GM23248 (cell line): ENCODE measurements at regions not wholly inside any gene's neighbourhood (a gene's known extent, or its start where the extent isn't known, plus 50 kb on each side); places are given as distances from the start of the nearest gene placed in this dataset.
"Not testable (repeated sequence)": the region's sequence is repeated elsewhere in the genome, so short reads cannot be mapped to it uniquely, and the experiment has no call there.

ENCODE experiments used
- DNase-seq: peaks from one replicate; pipeline ENCODE4 v3.0.0-alpha.2; 2015
- H2AFZ ChIP-seq: fragments of 200-600 bp; sonication (generic); 2 replicates; pipeline ENCODE4 v1.6.1; 2016; ENCODE audit warnings: antibody characterized with exemption
- H3F3A ChIP-seq: fragments of 200-600 bp; sonication (generic); 2 replicates; pipeline ENCODE4 v1.6.1; 2016; ENCODE audit warnings: mild to moderate bottlenecking, antibody characterized with exemption, mixed run types; ENCODE audit not compliant: insufficient read depth
- H3K27ac ChIP-seq: fragments of 200-600 bp; sonication (generic); 2 replicates; pipeline ENCODE4 v1.5.1; 2016; ENCODE audit warnings: mild to moderate bottlenecking
- H3K27me3 ChIP-seq: fragments of 200-600 bp; sonication (generic); replicated peaks from 2 replicates; pipeline ENCODE4 v1.6.1; 2016; ENCODE audit warnings: mild to moderate bottlenecking; ENCODE audit not compliant: insufficient read depth
- H3K36me3 ChIP-seq: fragments of 200-600 bp; sonication (generic); 2 replicates; pipeline ENCODE4 v1.6.1; 2016; ENCODE audit warnings: low read depth, mild to moderate bottlenecking
- H3K4me1 ChIP-seq: fragments of 200-600 bp; sonication (generic); 2 replicates; pipeline ENCODE4 v1.6.1; 2016; ENCODE audit warnings: mild to moderate bottlenecking; ENCODE audit not compliant: insufficient read depth
- H3K4me2 ChIP-seq: fragments of 200-600 bp; sonication (generic); one replicate; pipeline ENCODE4 v1.6.1; 2016; ENCODE audit warnings: mild to moderate bottlenecking; ENCODE audit not compliant: unreplicated experiment
- H3K4me3 ChIP-seq: fragments of 200-600 bp; sonication (generic); 2 replicates; pipeline ENCODE4 v1.5.1; 2016; ENCODE audit warnings: mild to moderate bottlenecking
- H3K79me2 ChIP-seq: fragments of 200-600 bp; sonication (generic); 2 replicates; pipeline ENCODE4 v1.6.1; 2016; ENCODE audit warnings: mild to moderate bottlenecking; ENCODE audit not compliant: insufficient read depth
- H3K9ac ChIP-seq: fragments of 200-600 bp; sonication (generic); 2 replicates; pipeline ENCODE4 v1.6.1; 2016; ENCODE audit warnings: mild to moderate bottlenecking
- H3K9me2 ChIP-seq: fragments of 200-600 bp; sonication (generic); 2 replicates; pipeline ENCODE4 v1.6.1; 2016; ENCODE audit warnings: mixed run types, mild to moderate bottlenecking, moderate library complexity; ENCODE audit not compliant: insufficient read depth
- H3K9me3 ChIP-seq: fragments of 200-600 bp; sonication (generic); one replicate; pipeline ENCODE4 v1.6.1; 2017; ENCODE audit warnings: low read depth
- H4K20me1 ChIP-seq: fragments of 200-600 bp; sonication (generic); 2 replicates; pipeline ENCODE4 v1.6.0; 2016; ENCODE audit not compliant: insufficient read depth
- EZH2 ChIP-seq: fragments of 200-600 bp; sonication (generic); IDR thresholded peaks from 2 replicates; pipeline ENCODE4 v1.6.1; 2018; ENCODE audit warnings: antibody characterized with exemption, mild to moderate bottlenecking; ENCODE audit not compliant: insufficient read depth, poor library complexity, severe bottlenecking
- EZH2phosphoT487 ChIP-seq: fragments of 200-600 bp; sonication (generic); IDR thresholded peaks from 2 replicates; pipeline ENCODE4 v1.6.1; 2018; ENCODE audit warnings: antibody characterized with exemption, moderate library complexity, mild to moderate bottlenecking, low read depth; ENCODE audit not compliant: insufficient read depth
- WGBS, 2 experiments: methylation state at CpG; one replicate each; pipeline ENCODE4 v1.1.6; 2015 to 2017; ENCODE audit warnings: low lambda C conversion rate in 2 of 2, low coverage in 1 of 2; ENCODE audit errors: missing lambda C conversion rate in 2 of 2; 5-methylcytosine and 5-hydroxymethylcytosine counted together
- in situ Hi-C: fragments of 300-500 bp; cut with MboI; formaldehyde crosslinking; loops from 2 replicates; pipeline ENCODE4 v1.15.0; 2020

- Histone ChIP-seq H3K27ac (no peak overlapping the region), H3K4me1 (no peaks in the 10 kb centered on the region), H2AFZ (no peak overlapping the region), H3K9me3 (no peaks in the 10 kb centered on the region), H3K36me3 (no peaks in the 10 kb centered on the region), H3K27me3 (no peaks in the 10 kb centered on the region), H3K4me2 (no peak overlapping the region), H3K9ac (no peak overlapping the region), H4K20me1 (no peaks in the 10 kb centered on the region), H3K4me3 (no peak overlapping the region), H3K79me2 (no peaks in the 10 kb centered on the region), H3K9me2 (no peaks in the 10 kb centered on the region), H3F3A (no peaks in the 10 kb centered on the region)
- WGBS, 2 experiments = 23 to 28% methylated on average over 5 of the region's 5 CpGs
- TF ChIP-seq EZH2 (no peak), EZH2phosphoT487 (no peak)
- in situ Hi-C loops = no loop called here
- DNase-seq = no peak
Measured at GRCh38 chr5:30355675-30356074, 837.8 kb upstream of the CDH6 start.

DNA sequence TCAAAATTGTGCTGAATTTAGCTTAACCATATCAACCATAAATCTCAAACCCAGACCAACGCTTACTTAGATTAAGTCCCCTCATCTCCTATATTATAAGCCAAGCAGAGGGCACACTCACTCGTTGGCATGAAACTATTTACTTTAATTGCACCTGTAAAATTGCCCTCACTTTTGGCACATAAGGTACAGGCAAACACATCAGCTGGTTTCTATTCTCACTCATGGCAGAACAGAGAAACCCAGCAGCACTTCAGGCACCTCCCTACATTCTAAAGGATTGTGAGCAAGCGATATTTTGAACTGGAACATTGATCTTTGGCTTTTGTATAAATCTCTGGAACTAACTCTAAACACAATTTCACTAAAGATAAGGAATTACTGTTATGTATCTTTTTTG is 845.6 kb upstream of the CDH6 start:
- Histone ChIP-seq H3K9ac (no peak overlapping the region), H3K27ac (no peak overlapping the region), H3K79me2 (no peaks in the 10 kb centered on the region), H4K20me1 (no peaks in the 10 kb centered on the region), H3K9me3 (no peaks in the 10 kb centered on the region), H3K36me3 (no peaks in the 10 kb centered on the region), H2AFZ (no peak overlapping the region), H3F3A (no peaks in the 10 kb centered on the region), H3K27me3 (no peaks in the 10 kb centered on the region), H3K4me1 (no peaks in the 10 kb centered on the region), H3K4me3 (no peak overlapping the region), H3K9me2 (no peaks in the 10 kb centered on the region), H3K4me2 (no peak overlapping the region)
- in situ Hi-C loops = no loop called here
- DNase-seq = no peak
- TF ChIP-seq EZH2phosphoT487 (no peak), EZH2 (no peak)
- WGBS, 2 experiments = 15 to 18% methylated on average over 3 of the region's 3 CpGs

- H3F3A ChIP-seq, H3K36me3 ChIP-seq, DNase-seq, H3K79me2 ChIP-seq, H3K4me1 ChIP-seq, H3K9me3 ChIP-seq, in situ Hi-C loops, H2AFZ ChIP-seq, H3K4me3 ChIP-seq, H3K27me3 ChIP-seq, H3K4me2 ChIP-seq, H3K9ac ChIP-seq, H4K20me1 ChIP-seq, H3K27ac ChIP-seq, H3K9me2 ChIP-seq: not testable (repeated sequence)
- 62 to 63% methylated on average over 21 to 43 of the region's 50 CpGs for WGBS, 2 experiments
Measured at GRCh38 chr5:30345539-30346345, 847.7 kb upstream of the CDH6 start.

GRCh38 chr5:30343707-30344106 is 849.8 kb upstream of the CDH6 start:
- H3K36me3 ChIP-seq = no peaks in the 10 kb centered on the region
- no peaks in the 10 kb centered on the region for H3F3A ChIP-seq
- H3K9me2 ChIP-seq = no peaks in the 10 kb centered on the region
- no peaks in the 10 kb centered on the region for H3K4me1 ChIP-seq
- no peaks in the 10 kb centered on the region for H3K79me2 ChIP-seq
- H4K20me1 ChIP-seq = no peaks in the 10 kb centered on the region
- no peak for DNase-seq
- no peak for TF ChIP-seq EZH2phosphoT487
- no peak for TF ChIP-seq EZH2
- no peak overlapping the region for H3K4me2 ChIP-seq
- in situ Hi-C loops = no loop called here
- no peaks in the 10 kb centered on the region for H3K9me3 ChIP-seq
- 7 to 10% methylated on average over 3 of the region's 3 CpGs for WGBS, 2 experiments
- no peak overlapping the region for H3K4me3 ChIP-seq
- H3K9ac ChIP-seq = no peak overlapping the region
- H3K27me3 ChIP-seq = no peaks in the 10 kb centered on the region
- H3K27ac ChIP-seq = no peak overlapping the region
- no peak overlapping the region for H2AFZ ChIP-seq

- no peaks in the 10 kb centered on the region for H3K79me2 ChIP-seq
- H3F3A ChIP-seq = no peaks in the 10 kb centered on the region
- no peaks in the 10 kb centered on the region for H3K9me3 ChIP-seq
- no peaks in the 10 kb centered on the region for H3K27me3 ChIP-seq
- no peak overlapping the region for H3K4me3 ChIP-seq
- no peak overlapping the region for H3K9ac ChIP-seq
- in situ Hi-C loops = no loop called here
- 35 to 42% methylated on average over 3 of the region's 3 CpGs for WGBS, 2 experiments
- no peak overlapping the region for H3K27ac ChIP-seq
- no peak overlapping the region for H2AFZ ChIP-seq
- DNase-seq = no peak
- no peak for TF ChIP-seq EZH2
- no peak for TF ChIP-seq EZH2phosphoT487
- H3K4me1 ChIP-seq = no peaks in the 10 kb centered on the region
- no peak overlapping the region for H3K4me2 ChIP-seq
- H3K9me2 ChIP-seq = no peaks in the 10 kb centered on the region
- no peaks in the 10 kb centered on the region for H4K20me1 ChIP-seq
- H3K36me3 ChIP-seq = no peaks in the 10 kb centered on the region
Measured at GRCh38 chr5:30341466-30341865, 852.0 kb upstream of the CDH6 start.
